Erythroblast (primary cell): ENCODE measurements at regions not wholly inside any gene's neighbourhood (a gene's known extent, or its start where the extent isn't known, plus 50 kb on each side); places are given as distances from the start of the nearest gene placed in this dataset.

Source experiments
- GATA1 ChIP-seq: IDR thresholded peaks from 2 replicates; pipeline ENCODE4 v1.6.1; 2011; ENCODE audit warnings: low read depth, mild to moderate bottlenecking, control low read depth, low read length, moderate library complexity
- POLR2A ChIP-seq: IDR thresholded peaks from 2 replicates; pipeline ENCODE4 v1.6.1; 2011; ENCODE audit warnings: mild to moderate bottlenecking, low read length

GRCh38 chr7:50865450-50865849, 82.8 kb upstream of the GRB10 start:
- TF ChIP-seq POLR2A, result no peak
- TF ChIP-seq GATA1, result no peak
